SU-DHL-6 (cell line): ENCODE measurements at regions not wholly inside any gene's neighbourhood (a gene's known extent, or its start where the extent isn't known, plus 50 kb on each side); places are given as distances from the start of the nearest gene placed in this dataset.

Source experiments
- H2AFZ ChIP-seq: fragments of 200-600 bp; sonication (generic); 2 replicates; pipeline ENCODE4 v1.6.1; 2014; ENCODE audit warnings: low read depth, mild to moderate bottlenecking, moderate library complexity, mixed read lengths, antibody characterized with exemption, low read length; ENCODE audit not compliant: severe bottlenecking
- H3F3A ChIP-seq: fragments of 200-600 bp; shearing (Covaris generic); 2 replicates; pipeline ENCODE4 v1.6.0; 2016; ENCODE audit warnings: antibody characterized with exemption, mild to moderate bottlenecking; ENCODE audit not compliant: insufficient read depth
- H3K27ac ChIP-seq: fragments of 200-600 bp; sonication (generic); 2 replicates; pipeline ENCODE4 v1.5.1; 2016; ENCODE audit warnings: low read depth, mild to moderate bottlenecking, low read length, moderate library complexity, mixed read lengths
- H3K27me3 ChIP-seq: fragments of 200-600 bp; sonication (generic), shearing (Covaris generic); 2 replicates; pipeline ENCODE4 v1.6.0; 2014; ENCODE audit warnings: mild to moderate bottlenecking, low read length
- H3K36me3 ChIP-seq: fragments of 200-600 bp; sonication (generic); 2 replicates; pipeline ENCODE4 v1.6.1; 2014; ENCODE audit warnings: mild to moderate bottlenecking, low read length, mixed read lengths
- H3K4me2 ChIP-seq: fragments of 300-600, 200-600 bp; shearing (Covaris generic), sonication (generic); 2 replicates; pipeline ENCODE4 v1.6.0; 2014; ENCODE audit warnings: low read length, low read depth, mild to moderate bottlenecking; ENCODE audit not compliant: poor library complexity, severe bottlenecking
- H3K4me3 ChIP-seq: fragments of 200-600 bp; sonication (generic); 2 replicates; pipeline ENCODE4 v1.5.1; 2014; ENCODE audit warnings: antibody characterized with exemption, low read length, mild to moderate bottlenecking, mixed read lengths; ENCODE audit not compliant: insufficient read depth, poor library complexity, severe bottlenecking
- H3K79me2 ChIP-seq: fragments of 200-600 bp; sonication (generic); 2 replicates; pipeline ENCODE4 v1.6.1; 2014; ENCODE audit warnings: mild to moderate bottlenecking, low read length, moderate library complexity; ENCODE audit not compliant: insufficient read depth
- H3K9ac ChIP-seq: fragments of 200-600 bp; sonication (generic); 2 replicates; pipeline ENCODE4 v1.7.0; 2014; ENCODE audit warnings: mild to moderate bottlenecking, low read length
- H3K9me2 ChIP-seq: fragments of 200-600 bp; sonication (generic); replicated peaks from 2 replicates; pipeline ENCODE4 v1.6.1; 2014; ENCODE audit warnings: low read length; ENCODE audit not compliant: insufficient read depth
- H3K9me3 ChIP-seq: fragments of 200-600 bp; sonication (generic); 2 replicates; pipeline ENCODE4 v1.6.1; 2014; ENCODE audit warnings: low read length, mixed read lengths; ENCODE audit not compliant: insufficient read depth
- H4K20me1 ChIP-seq: fragments of 200-600 bp; sonication (generic); 2 replicates; pipeline ENCODE4 v1.6.1; 2014; ENCODE audit warnings: low read depth, mild to moderate bottlenecking, antibody characterized with exemption, low read length, moderate library complexity, mixed read lengths
- CTCF ChIP-seq: fragments of 200-600 bp; sonication (generic); IDR thresholded peaks from one replicate; pipeline ENCODE4 v1.5.1; 2017; ENCODE audit warnings: antibody characterized with exemption, mild to moderate bottlenecking, low read length, moderate library complexity; ENCODE audit not compliant: insufficient read depth, poor library complexity, severe bottlenecking
- EZH2phosphoT487 ChIP-seq: fragments of 200-600 bp; sonication (generic), shearing (Covaris generic); conservative IDR thresholded peaks from 2 replicates; pipeline ENCODE4 v1.6.1; 2018; ENCODE audit warnings: mild to moderate bottlenecking, antibody characterized with exemption, low read length, moderate library complexity, mixed read lengths

GRCh38 chr18:78429127-78430108 is 550.2 kb upstream of the SALL3 start:
- no peak overlapping the region for H3K27ac ChIP-seq
- TF ChIP-seq CTCF (no peak), EZH2phosphoT487 (no peak)
- H3K27me3 ChIP-seq: no peaks in the 10 kb centered on the region
- H3K9me2 ChIP-seq: no peaks in the 10 kb centered on the region; the same call in 1 of the 2 replicates
- no peaks in the 10 kb centered on the region for H4K20me1 ChIP-seq
- no peaks in the 10 kb centered on the region for H3K9me3 ChIP-seq
- H3F3A ChIP-seq: no peaks in the 10 kb centered on the region
- no peak overlapping the region for H3K9ac ChIP-seq
- no peaks in the 10 kb centered on the region for H3K36me3 ChIP-seq
- H3K4me2 ChIP-seq: no peak overlapping the region
- H2AFZ ChIP-seq: no peak overlapping the region
- H3K4me3 ChIP-seq: no peak overlapping the region
- H3K79me2 ChIP-seq: no peaks in the 10 kb centered on the region

GRCh38 chr18:78430131-78430758 is 549.4 kb upstream of the SALL3 start:
- no peaks in the 10 kb centered on the region for H3K36me3 ChIP-seq
- H3K4me2 ChIP-seq: no peak overlapping the region
- H3K79me2 ChIP-seq: no peaks in the 10 kb centered on the region
- H3K9me3 ChIP-seq: no peaks in the 10 kb centered on the region
- no peak overlapping the region for H3K27ac ChIP-seq
- H3K4me3 ChIP-seq: no peak overlapping the region
- no peaks in the 10 kb centered on the region for H4K20me1 ChIP-seq
- H3F3A ChIP-seq: no peaks in the 10 kb centered on the region
- no peak overlapping the region for H3K9ac ChIP-seq
- no peak overlapping the region for H2AFZ ChIP-seq
- no peaks in the 10 kb centered on the region for H3K27me3 ChIP-seq
- no peaks in the 10 kb centered on the region; the same call in 1 of the 2 replicates for H3K9me2 ChIP-seq
- no peak for TF ChIP-seq CTCF

GRCh38 chr18:78431606-78432005 is 548.0 kb upstream of the SALL3 start:
- no peak overlapping the region for H3K4me3 ChIP-seq
- no peaks in the 10 kb centered on the region for H4K20me1 ChIP-seq
- no peaks in the 10 kb centered on the region for H3K79me2 ChIP-seq
- H3K9ac ChIP-seq: no peak overlapping the region
- H3K36me3 ChIP-seq: no peaks in the 10 kb centered on the region
- H3K9me2 ChIP-seq: no peaks in the 10 kb centered on the region; the same call in 1 of the 2 replicates
- H3K4me2 ChIP-seq: no peak overlapping the region
- TF ChIP-seq CTCF (no peak), EZH2phosphoT487 (no peak)
- H3K27me3 ChIP-seq: no peaks in the 10 kb centered on the region
- H2AFZ ChIP-seq: no peak overlapping the region
- no peak overlapping the region for H3K27ac ChIP-seq
- H3K9me3 ChIP-seq: no peaks in the 10 kb centered on the region
- no peaks in the 10 kb centered on the region for H3F3A ChIP-seq
